ENCODE measurements at regions not wholly inside any gene's neighbourhood (a gene's known extent, or its start where the extent isn't known, plus 50 kb on each side); places are given as distances from the start of the nearest gene placed in this dataset.

DNA sequence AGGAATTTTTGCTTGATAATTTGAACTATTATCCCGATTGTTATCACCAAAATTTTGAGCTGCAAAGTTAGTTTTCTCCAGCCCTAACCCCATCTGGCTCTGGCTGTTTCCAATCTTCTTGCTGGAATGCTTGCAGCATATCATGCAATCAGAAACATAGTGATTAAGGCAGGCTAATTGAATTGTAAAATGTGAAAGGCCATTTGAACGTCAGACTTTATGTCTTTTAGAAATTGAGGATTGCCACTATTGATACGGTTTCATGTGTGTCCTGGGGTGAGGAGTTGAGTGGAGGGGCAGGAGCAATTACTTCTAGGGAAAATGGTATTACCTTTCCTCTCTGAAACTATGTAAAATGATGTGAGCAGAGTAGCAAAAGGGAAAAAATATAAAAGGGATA is 1674.5 kb upstream of the LRRTM1 start:
- TF ChIP-seq POLR2AphosphoS2 (conservative IDR thresholded peaks at IDR 0.05; ENCODE audit: low read length) (no peak), RFX5 (IDR thresholded peaks at IDR 0.05) (no peak), ESRRA (IDR thresholded peaks at IDR 0.05; ENCODE audit: borderline replicate concordance, low read length) (no peak), RNF2 (IDR thresholded peaks at IDR 0.05; ENCODE audit: borderline replicate concordance, low read depth) (no peak), RAD21 (conservative IDR thresholded peaks at IDR 0.05 in 1 of 2, IDR thresholded peaks at IDR 0.05 in 1 of 2) (no peak), PHF8 (IDR thresholded peaks at IDR 0.05; ENCODE audit: borderline replicate concordance, low read depth) (no peak), NR3C1 (IDR thresholded peaks at IDR 0.05) (no peak), EP300 (IDR thresholded peaks at IDR 0.05) (no peak)
- TF ChIP-seq, protein P1, sequence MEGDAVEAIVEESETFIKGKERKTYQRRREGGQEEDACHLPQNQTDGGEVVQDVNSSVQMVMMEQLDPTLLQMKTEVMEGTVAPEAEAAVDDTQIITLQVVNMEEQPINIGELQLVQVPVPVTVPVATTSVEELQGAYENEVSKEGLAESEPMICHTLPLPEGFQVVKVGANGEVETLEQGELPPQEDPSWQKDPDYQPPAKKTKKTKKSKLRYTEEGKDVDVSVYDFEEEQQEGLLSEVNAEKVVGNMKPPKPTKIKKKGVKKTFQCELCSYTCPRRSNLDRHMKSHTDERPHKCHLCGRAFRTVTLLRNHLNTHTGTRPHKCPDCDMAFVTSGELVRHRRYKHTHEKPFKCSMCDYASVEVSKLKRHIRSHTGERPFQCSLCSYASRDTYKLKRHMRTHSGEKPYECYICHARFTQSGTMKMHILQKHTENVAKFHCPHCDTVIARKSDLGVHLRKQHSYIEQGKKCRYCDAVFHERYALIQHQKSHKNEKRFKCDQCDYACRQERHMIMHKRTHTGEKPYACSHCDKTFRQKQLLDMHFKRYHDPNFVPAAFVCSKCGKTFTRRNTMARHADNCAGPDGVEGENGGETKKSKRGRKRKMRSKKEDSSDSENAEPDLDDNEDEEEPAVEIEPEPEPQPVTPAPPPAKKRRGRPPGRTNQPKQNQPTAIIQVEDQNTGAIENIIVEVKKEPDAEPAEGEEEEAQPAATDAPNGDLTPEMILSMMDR (IDR thresholded peaks at IDR 0.05) = no peak
- TF ChIP-seq, protein P2, sequence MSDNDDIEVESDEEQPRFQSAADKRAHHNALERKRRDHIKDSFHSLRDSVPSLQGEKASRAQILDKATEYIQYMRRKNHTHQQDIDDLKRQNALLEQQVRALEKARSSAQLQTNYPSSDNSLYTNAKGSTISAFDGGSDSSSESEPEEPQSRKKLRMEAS (IDR thresholded peaks at IDR 0.05) = no peak
